Kidney (tissue), 13 donors: ENCODE measurements at regions not wholly inside any gene's neighbourhood (a gene's known extent, or its start where the extent isn't known, plus 50 kb on each side); places are given as distances from the start of the nearest gene placed in this dataset.

Experiments
- DNase-seq, 5 donors: peaks; one replicate each; pipeline ENCODE4 v3.0.0-alpha.2; 2013 to 2020
- FAIRE-seq: peaks from 2 replicates; lab custom pipeline; 2012; peaks lifted over from hg19 to GRCh38; lab: Jason Lieb, UNC
- H3K27ac ChIP-seq, 2 donors: one replicate each; pipeline ENCODE4 v1.7.0; 2013; ENCODE audit warnings: low read depth in 2 of 2, low read length in 2 of 2, inconsistent platforms in 1 of 2
- H3K27me3 ChIP-seq: one replicate; pipeline ENCODE4 v1.7.1; 2013; ENCODE audit warnings: low read length, inconsistent platforms; ENCODE audit not compliant: control insufficient read depth, insufficient read depth
- H3K36me3 ChIP-seq, 3 donors: one replicate each; pipeline versions ENCODE4 v1.7.0 to v1.7.1; 2013; ENCODE audit warnings: low read length in 3 of 3, control low read depth in 1 of 3, inconsistent platforms in 1 of 3; ENCODE audit not compliant: insufficient read depth in 3 of 3, control insufficient read depth in 2 of 3
- H3K4me1 ChIP-seq, 3 donors: one replicate each; pipeline versions ENCODE4 v1.7.0 to v1.7.1; 2013; ENCODE audit warnings: low read length in 3 of 3, inconsistent platforms in 1 of 3, low read depth in 1 of 3; ENCODE audit not compliant: control insufficient read depth in 2 of 3, insufficient read depth in 2 of 3
- H3K4me3 ChIP-seq, 3 donors: one replicate each; pipeline versions ENCODE4 v1.7.0 to v1.8.1; 2013; ENCODE audit warnings: low read length in 3 of 3, control low read depth in 1 of 3, inconsistent platforms in 1 of 3
- H3K9ac ChIP-seq, 3 donors: one replicate each; pipeline versions ENCODE4 v1.7.0 to v1.7.1; 2013; ENCODE audit warnings: low read length in 3 of 3, control low read depth in 1 of 3, inconsistent platforms in 1 of 3
- H3K9me3 ChIP-seq, 3 donors: one replicate each; pipeline versions ENCODE4 v1.7.0 to v1.7.1; 2013; ENCODE audit warnings: low read length in 3 of 3, control low read depth in 1 of 3, inconsistent platforms in 1 of 3; ENCODE audit not compliant: control insufficient read depth in 2 of 3, insufficient read depth in 1 of 3
- intact Hi-C: fragments of 100-400 bp; cut with DNase I; formaldehyde crosslinking; loops from one replicate; pipeline ENCODE4 v1.11.1; 2022
- TF ChIP-seq, protein P1 (sequence below): IDR thresholded peaks from 3 replicates; pipeline ENCODE4 v1.5.1; 2012; ENCODE audit warnings: mild to moderate bottlenecking, moderate library complexity, borderline replicate concordance; ENCODE audit not compliant: insufficient read depth; ENCODE audit errors: extremely low read depth
- donor health status: control.
- donor health status: control.
- donor health status: control.
- donor health status: control.
- donor health status: control.
- donor health status: DM: yes; HTN: yes; CAD: no.
- donor health status: Normal renal cell carcinoma (clear cell type).

DNA sequence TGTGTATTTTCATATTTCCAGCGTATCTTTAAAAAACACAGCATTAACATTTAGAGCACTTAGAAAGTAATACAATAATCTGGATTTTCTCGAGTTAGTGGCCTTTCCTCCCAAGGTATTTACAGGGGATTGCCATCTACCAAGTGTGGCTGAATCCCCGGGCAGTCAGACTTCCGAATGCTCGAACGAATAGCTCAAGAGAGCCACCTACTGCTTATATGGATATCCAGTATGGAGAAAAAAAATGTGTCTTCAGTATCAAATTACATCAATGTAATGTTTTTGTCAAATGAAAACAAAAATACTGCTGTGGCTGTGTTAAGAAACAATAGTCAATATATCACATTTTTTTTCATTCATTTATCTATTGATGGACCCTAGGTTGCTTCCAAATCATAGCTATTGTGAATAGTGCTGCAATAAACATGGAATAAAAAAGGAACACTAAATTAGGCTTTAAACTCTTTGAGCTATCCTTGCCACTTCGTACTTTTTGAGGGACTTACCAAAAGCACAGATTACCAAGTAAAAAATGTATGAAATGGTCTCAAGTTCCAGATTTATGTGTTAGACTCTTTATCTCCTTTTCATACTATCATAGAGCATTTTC lies 654.5 kb upstream of the PTCHD4 start:
- FAIRE-seq (peak; percentile 90), DNase-seq (peak; percentile 26 to 86 (median 54))
- TF ChIP-seq, protein P1, sequence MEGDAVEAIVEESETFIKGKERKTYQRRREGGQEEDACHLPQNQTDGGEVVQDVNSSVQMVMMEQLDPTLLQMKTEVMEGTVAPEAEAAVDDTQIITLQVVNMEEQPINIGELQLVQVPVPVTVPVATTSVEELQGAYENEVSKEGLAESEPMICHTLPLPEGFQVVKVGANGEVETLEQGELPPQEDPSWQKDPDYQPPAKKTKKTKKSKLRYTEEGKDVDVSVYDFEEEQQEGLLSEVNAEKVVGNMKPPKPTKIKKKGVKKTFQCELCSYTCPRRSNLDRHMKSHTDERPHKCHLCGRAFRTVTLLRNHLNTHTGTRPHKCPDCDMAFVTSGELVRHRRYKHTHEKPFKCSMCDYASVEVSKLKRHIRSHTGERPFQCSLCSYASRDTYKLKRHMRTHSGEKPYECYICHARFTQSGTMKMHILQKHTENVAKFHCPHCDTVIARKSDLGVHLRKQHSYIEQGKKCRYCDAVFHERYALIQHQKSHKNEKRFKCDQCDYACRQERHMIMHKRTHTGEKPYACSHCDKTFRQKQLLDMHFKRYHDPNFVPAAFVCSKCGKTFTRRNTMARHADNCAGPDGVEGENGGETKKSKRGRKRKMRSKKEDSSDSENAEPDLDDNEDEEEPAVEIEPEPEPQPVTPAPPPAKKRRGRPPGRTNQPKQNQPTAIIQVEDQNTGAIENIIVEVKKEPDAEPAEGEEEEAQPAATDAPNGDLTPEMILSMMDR = peak; percentile 36
- no peaks in the 10 kb centered on the region for H3K27me3 ChIP-seq
- intact Hi-C loops = no loop called here
- H3K27ac ChIP-seq = no peak overlapping the region
- no peak overlapping the region for H3K9ac ChIP-seq
- H3K4me3 ChIP-seq = no peak overlapping the region
- H3K9me3 ChIP-seq = no peaks in the 10 kb centered on the region
- no peaks in the 10 kb centered on the region for H3K36me3 ChIP-seq
- H3K4me1 ChIP-seq = no peaks in the 10 kb centered on the region

DNA sequence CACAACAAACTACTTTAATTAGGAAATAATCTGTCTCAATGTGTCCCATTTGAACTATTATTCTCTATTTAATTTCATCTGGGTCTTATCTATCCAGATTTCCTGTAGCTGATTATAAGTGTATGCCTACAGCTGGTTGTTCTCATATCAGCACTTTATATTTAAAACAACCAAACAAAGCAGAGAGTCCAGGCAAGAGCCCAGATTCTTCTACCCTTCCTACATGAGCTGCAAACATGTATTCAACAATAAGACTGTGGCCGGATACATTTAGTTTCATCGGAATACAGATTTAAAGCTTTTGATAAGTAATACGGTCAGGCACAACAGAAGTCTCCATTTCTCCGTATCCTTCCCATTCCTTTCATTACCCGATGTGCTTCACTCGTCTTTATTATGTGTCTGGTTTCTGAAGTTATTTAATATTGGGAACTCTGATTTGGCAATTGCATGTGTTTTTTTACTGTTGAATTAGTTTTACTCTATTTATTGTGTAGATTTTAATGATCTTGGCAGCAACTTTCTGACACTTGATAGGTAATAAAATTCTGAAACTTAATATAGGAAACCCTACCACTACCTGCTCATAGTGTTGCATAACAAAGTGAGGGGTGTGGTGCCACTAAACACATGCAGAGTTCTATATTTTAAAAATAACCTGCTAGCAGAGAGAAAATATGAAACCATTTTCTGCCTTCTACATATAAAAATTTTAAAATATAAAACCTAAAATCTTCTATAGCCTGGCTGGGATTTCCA lies 653.5 kb upstream of the PTCHD4 start:
- no peak overlapping the region for H3K9ac ChIP-seq
- TF ChIP-seq, protein P1 = no peak
- H3K4me3 ChIP-seq = no peak overlapping the region
- intact Hi-C loops = no loop called here
- DNase-seq = peak in 2 of 5 donors; percentile 14 to 15
- H3K9me3 ChIP-seq = no peaks in the 10 kb centered on the region
- H3K36me3 ChIP-seq = no peaks in the 10 kb centered on the region
- no peaks in the 10 kb centered on the region for H3K27me3 ChIP-seq
- no peaks in the 10 kb centered on the region for H3K4me1 ChIP-seq
- no peak for FAIRE-seq
- H3K27ac ChIP-seq = no peak overlapping the region

DNA sequence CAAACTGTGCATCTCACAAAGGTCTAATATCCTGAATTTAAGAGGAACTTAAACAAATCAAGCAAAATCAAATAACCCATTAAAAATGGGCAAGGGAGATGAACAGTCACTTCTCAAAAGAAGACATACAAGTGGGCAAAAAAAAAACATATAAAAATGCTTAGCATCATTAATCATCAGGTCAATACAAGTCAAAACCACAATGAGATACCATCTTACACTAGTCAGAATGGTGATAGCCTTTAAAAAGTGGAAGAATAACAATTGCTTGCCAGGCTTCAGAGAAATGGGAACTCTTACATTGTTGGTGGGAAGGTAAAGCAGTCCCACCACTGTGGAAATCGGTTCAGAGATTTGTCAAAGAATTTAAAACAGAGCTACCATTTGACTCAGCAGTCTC lies 646.7 kb upstream of the PTCHD4 start:
- Histone ChIP-seq H3K4me1 (no peaks in the 10 kb centered on the region), H3K36me3 (no peaks in the 10 kb centered on the region), H3K9me3 (no peaks in the 10 kb centered on the region), H3K9ac (no peak overlapping the region), H3K27ac (no peak overlapping the region), H3K4me3 (no peak overlapping the region), H3K27me3 (no peaks in the 10 kb centered on the region)
- intact Hi-C loops = no loop called here
- DNase-seq (no peak), FAIRE-seq (no peak)
- TF ChIP-seq, protein P1 = no peak
